Fibroblast of pulmonary artery (primary cell): ENCODE measurements at regions not wholly inside any gene's neighbourhood (a gene's known extent, or its start where the extent isn't known, plus 50 kb on each side); places are given as distances from the start of the nearest gene placed in this dataset.

ENCODE experiments used
- DNase-seq: peaks from one replicate; pipeline ENCODE4 v3.0.0-alpha.2; 2010; ENCODE audit warnings: low read depth
- H3K4me3 ChIP-seq: replicated peaks from 2 replicates; pipeline ENCODE4 v1.5.1; 2011; ENCODE audit warnings: low read depth, mild to moderate bottlenecking, control low read depth, low read length, moderate library complexity
- CTCF ChIP-seq: IDR thresholded peaks from 2 replicates; pipeline ENCODE4 v1.5.1; 2011; ENCODE audit warnings: mild to moderate bottlenecking, control low read depth, low read length, inconsistent platforms; ENCODE audit errors: missing control alignments

- DNase-seq: no peak
- no peak overlapping the region for H3K4me3 ChIP-seq
- TF ChIP-seq CTCF: no peak
Observed at GRCh38 chr14:86940106-86940505, 1052.9 kb downstream of the GALC start.

GRCh38 chr14:86938320-86938719 is 1054.7 kb downstream of the GALC start:
- H3K4me3 ChIP-seq: no peak overlapping the region
- TF ChIP-seq CTCF: no peak
- DNase-seq: no peak

- no peak overlapping the region for H3K4me3 ChIP-seq
- TF ChIP-seq CTCF: no peak
- DNase-seq: no peak
Observed at GRCh38 chr14:86936556-86936955, 1056.4 kb downstream of the GALC start.

GRCh38 chr14:86935241-86935885 is 1057.6 kb downstream of the GALC start:
- no peak for DNase-seq
- TF ChIP-seq CTCF: no peak
- H3K4me3 ChIP-seq: no peak overlapping the region

- no peak for DNase-seq
- no peak for TF ChIP-seq CTCF
- no peak overlapping the region for H3K4me3 ChIP-seq
Observed at GRCh38 chr14:86933958-86934595, 1058.9 kb downstream of the GALC start.

GRCh38 chr14:86933460-86933859 is 1059.5 kb downstream of the GALC start:
- H3K4me3 ChIP-seq: no peak overlapping the region
- no peak for DNase-seq
- no peak for TF ChIP-seq CTCF

GRCh38 chr14:86915406-86915805 is 1077.6 kb downstream of the GALC start:
- no peak for TF ChIP-seq CTCF
- no peak overlapping the region for H3K4me3 ChIP-seq
- peak; percentile 42 for DNase-seq
